CD4-positive, alpha-beta T cell (primary cell): ENCODE measurements at regions not wholly inside any gene's neighbourhood (a gene's known extent, or its start where the extent isn't known, plus 50 kb on each side); places are given as distances from the start of the nearest gene placed in this dataset.

Source experiments
- ATAC-seq: fragments of 200-7000 bp; cut with Tn5 transposase; one replicate; pipeline ENCODE4 v1.10.0; 2022; ENCODE audit warnings: mild to moderate bottlenecking; ENCODE audit not compliant: poor library complexity
- CTCF ChIA-PET: fragments of 350-600 bp; sonication (Branson Sonifier 250); formaldehyde crosslinking; loops from one replicate; lab custom pipeline; 2021; ENCODE audit warnings: antibody characterized with exemption, inconsistent platforms; lab: Charles Lee
- POLR2A ChIA-PET: fragments of 350-600 bp; sonication (Branson Sonifier 250); formaldehyde crosslinking; loops from one replicate; lab custom pipeline; 2021; ENCODE audit warnings: antibody characterized with exemption, inconsistent platforms; lab: Charles Lee
- DNase-seq, 14 experiments: peaks; one replicate each; pipeline ENCODE4 v3.0.0-alpha.2; 2013 to 2020; ENCODE audit warnings: mixed read lengths in 2 of 14
- H3K27ac ChIP-seq, 2 donors: one replicate each; pipeline versions ENCODE4 v1.5.1 to v1.7.0; 2013; ENCODE audit warnings: low read length in 2 of 2, low read depth in 1 of 2, mild to moderate bottlenecking in 1 of 2
- H3K27me3 ChIP-seq, 2 experiments: 1 replicate in 1 of 2; 2 replicates in 1 of 2; pipeline versions ENCODE4 v1.6.1 to v1.7.0; 2013; ENCODE audit warnings: low read length in 2 of 2, control low read depth in 1 of 2, mild to moderate bottlenecking in 1 of 2, moderate library complexity in 1 of 2; ENCODE audit not compliant: insufficient read depth in 2 of 2, control insufficient read depth in 1 of 2
- H3K36me3 ChIP-seq: one replicate; pipeline ENCODE4 v1.6.1; 2013; ENCODE audit warnings: low read length, control low read depth; ENCODE audit not compliant: insufficient read depth
- H3K4me1 ChIP-seq: one replicate; pipeline ENCODE4 v1.6.1; 2013; ENCODE audit warnings: low read length, control low read depth; ENCODE audit not compliant: insufficient read depth
- H3K4me3 ChIP-seq: one replicate; pipeline ENCODE4 v1.5.1; 2013; ENCODE audit warnings: mild to moderate bottlenecking, low read length, moderate library complexity
- H3K9me3 ChIP-seq, 2 experiments: 1 replicate in 1 of 2; 2 replicates in 1 of 2; pipeline versions ENCODE4 v1.6.1 to v1.7.0; 2013; ENCODE audit warnings: low read length in 2 of 2, mild to moderate bottlenecking in 2 of 2, control low read depth in 1 of 2, moderate library complexity in 1 of 2; ENCODE audit not compliant: control insufficient read depth in 1 of 2, insufficient read depth in 1 of 2
- H3K27ac Mint-ChIP-seq: one replicate; pipeline ENCODE4 v1.8.0; 2020; ENCODE audit warnings: mixed read lengths
- H3K27me3 Mint-ChIP-seq: one replicate; pipeline ENCODE4 v1.8.0; 2021; ENCODE audit warnings: mixed read lengths
- H3K36me3 Mint-ChIP-seq: one replicate; pipeline ENCODE4 v1.8.0; 2021; ENCODE audit warnings: low read depth, mixed read lengths
- H3K4me1 Mint-ChIP-seq: one replicate; pipeline ENCODE4 v1.8.0; 2021; ENCODE audit warnings: low read depth, mixed read lengths
- H3K4me3 Mint-ChIP-seq: one replicate; pipeline ENCODE4 v1.8.0; 2020; ENCODE audit warnings: mild to moderate bottlenecking, mixed read lengths
- H3K9me3 Mint-ChIP-seq: one replicate; pipeline ENCODE4 v1.8.0; 2020; ENCODE audit warnings: mixed read lengths
- intact Hi-C, 2 experiments: fragments of 100-400 bp; cut with DNase I in 1 of 2; cut with micrococcal nuclease in 1 of 2; formaldehyde crosslinking; loops; one replicate each; pipeline versions ENCODE4 v1.15.1 to v1.9.0; 2023 to 2025; cut with DNase I, micrococcal nuclease
- TF ChIP-seq, protein P1 (sequence below): fragments of 200-600 bp; IDR thresholded peaks from one replicate; pipeline ENCODE4 v1.8.0; 2022; ENCODE audit warnings: antibody characterized with exemption, mild to moderate bottlenecking

DNA sequence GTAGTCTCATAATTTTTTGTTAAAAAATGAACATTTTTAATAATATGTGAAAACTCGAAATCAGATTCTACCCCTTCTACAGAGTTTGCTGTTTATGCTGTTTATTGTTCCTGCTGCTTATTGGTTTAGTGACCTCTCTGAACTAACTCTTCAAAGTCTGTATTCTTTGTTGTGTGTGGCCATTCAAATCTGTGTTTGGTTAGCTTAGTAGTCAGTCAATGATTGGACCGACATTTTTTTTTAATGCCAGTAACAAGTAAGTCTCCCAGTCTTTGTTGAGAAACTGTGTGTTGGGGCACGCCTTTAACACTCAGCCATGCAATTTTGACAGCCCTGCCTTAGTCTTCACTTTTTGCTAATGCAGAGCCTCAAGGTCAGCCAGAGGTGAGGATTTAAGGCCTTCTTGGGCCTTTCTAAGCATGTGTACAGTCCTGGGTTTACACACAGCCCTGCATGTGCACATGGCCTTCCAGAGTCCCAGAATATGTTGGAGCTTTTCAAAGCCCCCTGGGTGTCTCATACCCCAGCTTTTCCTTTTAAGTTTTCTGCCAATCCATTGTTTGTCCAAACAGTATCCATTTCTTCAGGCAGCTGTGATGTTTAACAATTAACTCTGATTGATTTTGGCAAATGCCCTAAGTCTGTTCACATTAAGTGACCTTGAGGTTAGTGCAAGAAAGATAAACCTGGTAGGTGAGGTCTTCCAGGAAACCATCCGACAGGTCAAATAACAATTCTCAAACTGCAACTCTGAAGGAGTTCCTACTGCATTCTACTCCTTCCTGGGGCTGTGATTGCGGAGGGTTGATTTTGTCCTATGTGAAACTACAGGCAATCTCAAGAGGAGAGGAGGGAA is 389.3 kb downstream of the PMP22 start:
- no peak for ATAC-seq
- Mint-ChIP-seq H3K36me3 (no peaks in the 10 kb centered on the region), H3K27me3 (no peaks in the 10 kb centered on the region), H3K4me1 (no peaks in the 10 kb centered on the region), H3K9me3 (no peaks in the 10 kb centered on the region), H3K4me3 (no peak overlapping the region), H3K27ac (no peak overlapping the region)
- H3K27me3 ChIP-seq: no peaks in the 10 kb centered on the region
- TF ChIP-seq, protein P1, sequence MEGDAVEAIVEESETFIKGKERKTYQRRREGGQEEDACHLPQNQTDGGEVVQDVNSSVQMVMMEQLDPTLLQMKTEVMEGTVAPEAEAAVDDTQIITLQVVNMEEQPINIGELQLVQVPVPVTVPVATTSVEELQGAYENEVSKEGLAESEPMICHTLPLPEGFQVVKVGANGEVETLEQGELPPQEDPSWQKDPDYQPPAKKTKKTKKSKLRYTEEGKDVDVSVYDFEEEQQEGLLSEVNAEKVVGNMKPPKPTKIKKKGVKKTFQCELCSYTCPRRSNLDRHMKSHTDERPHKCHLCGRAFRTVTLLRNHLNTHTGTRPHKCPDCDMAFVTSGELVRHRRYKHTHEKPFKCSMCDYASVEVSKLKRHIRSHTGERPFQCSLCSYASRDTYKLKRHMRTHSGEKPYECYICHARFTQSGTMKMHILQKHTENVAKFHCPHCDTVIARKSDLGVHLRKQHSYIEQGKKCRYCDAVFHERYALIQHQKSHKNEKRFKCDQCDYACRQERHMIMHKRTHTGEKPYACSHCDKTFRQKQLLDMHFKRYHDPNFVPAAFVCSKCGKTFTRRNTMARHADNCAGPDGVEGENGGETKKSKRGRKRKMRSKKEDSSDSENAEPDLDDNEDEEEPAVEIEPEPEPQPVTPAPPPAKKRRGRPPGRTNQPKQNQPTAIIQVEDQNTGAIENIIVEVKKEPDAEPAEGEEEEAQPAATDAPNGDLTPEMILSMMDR: no peak
- no peak overlapping the region for H3K4me3 ChIP-seq
- no peak overlapping the region for H3K27ac ChIP-seq
- H3K36me3 ChIP-seq: no peaks in the 10 kb centered on the region
- CTCF ChIA-PET: interaction anchor here (0.6 kb wide), 1 partner anchor 14 kb away, joined by 3 read pairs; no protein-coding TSS in a partner anchor
- no peaks in the 10 kb centered on the region for H3K9me3 ChIP-seq
- POLR2A ChIA-PET: no interaction called here
- intact Hi-C loops: no loop called here
- H3K4me1 ChIP-seq: no peaks in the 10 kb centered on the region
- DNase-seq: no peak

DNA sequence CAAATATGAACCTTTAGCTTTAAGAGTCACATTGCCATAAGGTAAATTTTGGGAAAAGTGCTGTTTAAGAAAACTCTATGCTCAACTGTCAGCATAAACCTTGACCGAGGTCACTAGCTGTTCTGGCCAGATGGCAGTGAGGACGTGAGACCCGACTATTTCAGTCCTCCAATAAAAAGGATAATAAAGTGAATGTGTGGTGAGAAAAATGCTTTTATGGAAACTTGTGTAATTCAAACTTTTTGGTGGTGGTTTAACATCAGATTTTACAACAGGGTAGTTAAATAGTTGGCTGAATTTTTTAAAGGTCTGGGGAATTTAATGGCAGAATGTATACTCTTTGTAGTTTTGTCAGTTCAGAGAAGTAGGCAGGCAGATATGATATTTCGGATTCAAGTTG is 391.1 kb downstream of the PMP22 start:
- POLR2A ChIA-PET: no interaction called here
- Mint-ChIP-seq H3K9me3 (no peaks in the 10 kb centered on the region), H3K27ac (no peak overlapping the region), H3K36me3 (no peaks in the 10 kb centered on the region), H3K4me3 (no peak overlapping the region), H3K4me1 (no peaks in the 10 kb centered on the region), H3K27me3 (no peaks in the 10 kb centered on the region)
- CTCF ChIA-PET: no interaction called here
- H3K4me3 ChIP-seq: no peak overlapping the region
- ATAC-seq: no peak
- H3K4me1 ChIP-seq: no peaks in the 10 kb centered on the region
- intact Hi-C loops: no loop called here
- no peaks in the 10 kb centered on the region for H3K27me3 ChIP-seq
- no peaks in the 10 kb centered on the region for H3K36me3 ChIP-seq
- TF ChIP-seq, protein P1: no peak
- no peaks in the 10 kb centered on the region for H3K9me3 ChIP-seq
- DNase-seq: no peak
- no peak overlapping the region for H3K27ac ChIP-seq

DNA sequence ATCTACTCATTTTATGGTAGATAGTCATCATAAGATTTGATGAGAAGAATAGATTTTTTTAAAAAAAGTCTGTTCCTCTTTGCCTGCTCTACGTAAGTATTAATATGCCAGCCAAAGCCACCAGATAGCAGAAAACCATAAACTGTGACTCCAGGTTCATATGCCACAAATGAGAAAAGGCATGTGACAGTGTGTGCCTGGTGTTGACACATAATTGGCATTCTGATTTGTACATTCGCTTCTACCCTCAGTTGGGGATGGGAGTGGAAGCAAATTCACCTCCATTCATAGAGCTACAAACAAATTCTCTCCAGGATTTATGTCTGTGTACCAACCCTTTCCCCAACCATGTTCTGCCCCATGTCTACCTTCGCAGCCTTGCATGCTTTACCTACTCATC is 391.6 kb downstream of the PMP22 start:
- Mint-ChIP-seq H3K4me1 (no peaks in the 10 kb centered on the region), H3K27me3 (no peaks in the 10 kb centered on the region), H3K36me3 (no peaks in the 10 kb centered on the region), H3K27ac (no peak overlapping the region), H3K4me3 (no peak overlapping the region), H3K9me3 (no peaks in the 10 kb centered on the region)
- Histone ChIP-seq H3K27me3 (no peaks in the 10 kb centered on the region), H3K9me3 (no peaks in the 10 kb centered on the region), H3K36me3 (no peaks in the 10 kb centered on the region), H3K4me3 (no peak overlapping the region), H3K27ac (no peak overlapping the region), H3K4me1 (no peaks in the 10 kb centered on the region)
- TF ChIP-seq, protein P1: no peak
- intact Hi-C loops: no loop called here
- ChIA-PET CTCF (no interaction called here), POLR2A (no interaction called here)
- DNase-seq (no peak), ATAC-seq (no peak)
